ENCODE measurements at regions not wholly inside any gene's neighbourhood (a gene's known extent, or its start where the extent isn't known, plus 50 kb on each side); places are given as distances from the start of the nearest gene placed in this dataset.

GRCh38 chr7:138246428-138246827, 170.2 kb downstream of the AKR1D1 start:
- Histone ChIP-seq H3K79me2 (ENCODE audit: insufficient read depth) (no peaks in the 10 kb centered on the region), H4K20me1 (ENCODE audit: insufficient read depth) (no peaks in the 10 kb centered on the region), H3K36me3 (replicated peaks in 1 of 2; ENCODE audit: control insufficient read depth in 1 of 2, insufficient read depth in 2 of 2, low read length in 1 of 2) (no peaks in the 10 kb centered on the region), H3K27me3 (ENCODE audit: insufficient read depth) (no peaks in the 10 kb centered on the region), H3K9ac (no peak overlapping the region), H3K9me2 (0 out of 2 replicates have a peak, but pooled peaks cover 2% of the 10 kb centered on the region), H3K4me1 (ENCODE audit: control insufficient read depth in 1 of 2, insufficient read depth in 2 of 2, low read depth in 1 of 2, low read length in 1 of 2) (peaks cover 0 to 3% of the 10 kb centered on the region in 2 experiments; a peak in 2 of 4 replicates), H3F3A (replicated peaks; ENCODE audit: insufficient read depth) (no peaks in the 10 kb centered on the region), H2AFZ (ENCODE audit: low read depth) (no peak overlapping the region), H3K4me2 (no peak overlapping the region), H3K27ac (ENCODE audit: low read depth in 2 of 2, low read length in 1 of 2) (no peak overlapping the region; a peak in 1 of 4 replicates), H3K9me3 (peaks cover 4% of the 10 kb centered on the region; the same call in 1 of the 2 replicates), H3K4me3 (ENCODE audit: low read depth in 2 of 2, low read length in 1 of 2) (no peak overlapping the region)
- TF ChIP-seq TEAD4 (IDR thresholded peaks at IDR 0.05; ENCODE audit: borderline replicate concordance, insufficient read depth) = no peak
- no peak for TF ChIP-seq RXRA (IDR thresholded peaks at IDR 0.05; ENCODE audit: borderline replicate concordance, low read depth)
- no peak for TF ChIP-seq POLR2AphosphoS5 (IDR thresholded peaks at IDR 0.05; ENCODE audit: low read depth, low read length)
- TF ChIP-seq SIN3A (IDR thresholded peaks at IDR 0.05; ENCODE audit: borderline replicate concordance, low read depth, low read length) = no peak
- TF ChIP-seq REST (IDR thresholded peaks at IDR 0.05; ENCODE audit: low read depth, low read length) = no peak
- no peak for TF ChIP-seq ZBTB33 (IDR thresholded peaks at IDR 0.05; ENCODE audit: borderline replicate concordance, low read depth)
- no peak for TF ChIP-seq USF2 (IDR thresholded peaks at IDR 0.05; ENCODE audit: borderline replicate concordance, low read depth, low read length)
- TF ChIP-seq CTCF (IDR thresholded peaks at IDR 0.05) = no peak
- no peak for TF ChIP-seq RAD21 (IDR thresholded peaks at IDR 0.05; ENCODE audit: low read length)
- TF ChIP-seq FOXM1 (IDR thresholded peaks at IDR 0.05; ENCODE audit: low read depth) = no peak
- ChIA-PET CTCF (interaction anchor here (1.4 kb wide), 1 partner anchor 85 kb away, joined by 3 read pairs; no protein-coding TSS in a partner anchor), POLR2A (no interaction called here)
- no peak for DNase-seq
- WGBS (ENCODE audit: low lambda C conversion rate) = 22% methylated on average over 5 of the region's 5 CpGs

Data from SK-N-SH (cell line).